Neuronal stem cell (in vitro differentiated cells): ENCODE measurements at regions not wholly inside any gene's neighbourhood (a gene's known extent, or its start where the extent isn't known, plus 50 kb on each side); places are given as distances from the start of the nearest gene placed in this dataset.

ENCODE experiments used
- DNase-seq: peaks from one replicate; pipeline ENCODE4 v3.0.0-alpha.2; 2013; ENCODE audit warnings: low spot score
- H2AFZ ChIP-seq: one replicate; pipeline ENCODE4 v1.6.1; 2013; ENCODE audit warnings: mild to moderate bottlenecking, low read length, inconsistent platforms
- H2AK5ac ChIP-seq: 2 replicates; pipeline ENCODE4 v1.6.1; 2013; ENCODE audit warnings: low read depth, mild to moderate bottlenecking, inconsistent platforms, low read length, moderate library complexity, mixed read lengths
- H2BK120ac ChIP-seq: 2 replicates; pipeline ENCODE4 v1.6.1; 2013; ENCODE audit warnings: low read depth, mild to moderate bottlenecking, inconsistent platforms, low read length, moderate library complexity, mixed read lengths
- H2BK12ac ChIP-seq: one replicate; pipeline ENCODE4 v1.6.1; 2013; ENCODE audit warnings: low read length, inconsistent platforms
- H2BK15ac ChIP-seq: 2 replicates; pipeline ENCODE4 v1.6.1; 2013; ENCODE audit warnings: mild to moderate bottlenecking, low read length, inconsistent platforms, mixed read lengths
- H2BK5ac ChIP-seq: one replicate; pipeline ENCODE4 v1.6.1; 2013; ENCODE audit warnings: inconsistent platforms, mild to moderate bottlenecking, low read length, moderate library complexity
- H3K14ac ChIP-seq: one replicate; pipeline ENCODE4 v1.6.1; 2013; ENCODE audit warnings: low read length, inconsistent platforms
- H3K18ac ChIP-seq: 2 replicates; pipeline ENCODE4 v1.6.1; 2013; ENCODE audit warnings: low read length, inconsistent platforms
- H3K23ac ChIP-seq: 2 replicates; pipeline ENCODE4 v1.6.1; 2013; ENCODE audit warnings: low read depth, mild to moderate bottlenecking, mixed read lengths, low read length, inconsistent platforms; ENCODE audit not compliant: poor library complexity
- H3K27ac ChIP-seq: replicated peaks from 3 replicates; pipeline ENCODE4 v1.5.1; 2013; ENCODE audit warnings: low read length, inconsistent platforms
- H3K27me3 ChIP-seq, 3 experiments: 2 replicates each; pipeline ENCODE4 v1.6.1; 2013; ENCODE audit warnings: low read length in 3 of 3, mild to moderate bottlenecking in 2 of 3, inconsistent platforms in 1 of 3, low read depth in 1 of 3, mixed read lengths in 1 of 3, moderate library complexity in 1 of 3; ENCODE audit not compliant: control insufficient read depth in 3 of 3, insufficient read depth in 3 of 3
- H3K36me3 ChIP-seq, 2 donors: replicated peaks in 1 of 2; 2 replicates each; pipeline ENCODE4 v1.6.1; 2013; ENCODE audit warnings: low read length in 2 of 2; ENCODE audit not compliant: control insufficient read depth in 2 of 2, insufficient read depth in 2 of 2
- H3K4ac ChIP-seq: 2 replicates; pipeline ENCODE4 v1.6.1; 2013; ENCODE audit warnings: inconsistent platforms, mild to moderate bottlenecking, low read length, moderate library complexity
- H3K4me1 ChIP-seq, 2 donors: 1 replicate in 1 of 2; 2 replicates in 1 of 2; pipeline ENCODE4 v1.6.1; 2013; ENCODE audit warnings: low read length in 2 of 2, low read depth in 1 of 2; ENCODE audit not compliant: control insufficient read depth in 2 of 2, insufficient read depth in 1 of 2
- H3K4me2 ChIP-seq: one replicate; pipeline ENCODE4 v1.6.1; 2013; ENCODE audit warnings: mild to moderate bottlenecking, low read length, inconsistent platforms; ENCODE audit not compliant: insufficient read depth, poor library complexity, severe bottlenecking
- H3K4me3 ChIP-seq, 2 donors: 2 replicates each; pipeline ENCODE4 v1.5.1; 2013; ENCODE audit warnings: low read length in 2 of 2, mild to moderate bottlenecking in 2 of 2, inconsistent platforms in 1 of 2, moderate library complexity in 1 of 2
- H3K79me1 ChIP-seq: one replicate; pipeline ENCODE4 v1.6.1; 2013; ENCODE audit warnings: low read depth, mild to moderate bottlenecking, inconsistent platforms, low read length, moderate library complexity
- H3K9ac ChIP-seq: one replicate; pipeline ENCODE4 v1.6.1; 2013; ENCODE audit warnings: mild to moderate bottlenecking, low read depth, low read length, inconsistent platforms; ENCODE audit not compliant: poor library complexity
- H3K9me3 ChIP-seq, 2 donors: replicated peaks in 1 of 2; 2 replicates each; pipeline versions ENCODE3 to v1.6.1; 2013; ENCODE audit warnings: low read length in 2 of 2, mild to moderate bottlenecking in 2 of 2, inconsistent platforms in 1 of 2, low read depth in 1 of 2, mixed read lengths in 1 of 2, moderate library complexity in 1 of 2; ENCODE audit not compliant: control insufficient read depth in 2 of 2, insufficient read depth in 1 of 2
- H4K8ac ChIP-seq: one replicate; pipeline ENCODE4 v1.6.1; 2013; ENCODE audit warnings: low read depth, mild to moderate bottlenecking, inconsistent platforms, low read length, moderate library complexity
- H4K91ac ChIP-seq: one replicate; pipeline ENCODE4 v1.6.1; 2013; ENCODE audit warnings: low read length, low read depth, mild to moderate bottlenecking, inconsistent platforms; ENCODE audit not compliant: poor library complexity
- WGBS, 2 donors: extraction: QIAGEN DNeasy Blood & Tissue Kit; methylation state at CpG; one replicate each; pipeline ENCODE4 v1.1.7; 2013; ENCODE audit warnings: missing lambda C conversion rate in 2 of 2, mixed read lengths in 1 of 2; ENCODE audit not compliant: insufficient read length in 2 of 2, insufficient replicate concordance in 1 of 2; ENCODE audit errors: extremely low coverage in 2 of 2; 5-methylcytosine and 5-hydroxymethylcytosine counted together

GRCh38 chr5:115402092-115402491 is 105.6 kb upstream of the CCDC112 start:
- H4K8ac ChIP-seq: no peak overlapping the region
- no peak overlapping the region for H2BK15ac ChIP-seq
- no CpG with 5 or more reads among the region's 4 CpGs for WGBS, 2 donors

GRCh38 chr5:115398719-115399118 is 102.3 kb upstream of the CCDC112 start:
- no peak overlapping the region for H3K4ac ChIP-seq
- no peak for DNase-seq
- WGBS, 2 donors: no CpG with 5 or more reads among the region's 1 CpG
- H3K4me2 ChIP-seq: no peak overlapping the region
- H3K18ac ChIP-seq: no peak overlapping the region
- H4K8ac ChIP-seq: no peak overlapping the region
- no peak overlapping the region for H2AFZ ChIP-seq
- H2BK120ac ChIP-seq: no peak overlapping the region
- H3K36me3 ChIP-seq: no peaks in the 10 kb centered on the region
- H3K27ac ChIP-seq: no peak overlapping the region
- H3K79me1 ChIP-seq: no peaks in the 10 kb centered on the region
- no peak overlapping the region for H2BK15ac ChIP-seq
- H4K91ac ChIP-seq: no peak overlapping the region
- no peak overlapping the region for H2BK12ac ChIP-seq
- H3K9me3 ChIP-seq: no peaks in the 10 kb centered on the region
- no peak overlapping the region for H3K9ac ChIP-seq
- H3K4me1 ChIP-seq: no peaks in the 10 kb centered on the region
- H2BK5ac ChIP-seq: no peak overlapping the region
- no peak overlapping the region for H2AK5ac ChIP-seq
- no peak overlapping the region for H3K23ac ChIP-seq
- no peak overlapping the region for H3K14ac ChIP-seq
- H3K4me3 ChIP-seq: no peak overlapping the region
- H3K27me3 ChIP-seq: no peaks in the 10 kb centered on the region

More at GRCh38 chr5:115402092-115402491, 105.6 kb upstream of the CCDC112 start:
- Histone ChIP-seq H3K36me3 (no peaks in the 10 kb centered on the region), H3K9me3 (no peaks in the 10 kb centered on the region), H3K18ac (no peak overlapping the region), H2AK5ac (no peak overlapping the region), H3K4me1 (no peaks in the 10 kb centered on the region), H2BK120ac (no peak overlapping the region), H3K79me1 (no peaks in the 10 kb centered on the region), H4K91ac (no peak overlapping the region), H2BK12ac (no peak overlapping the region), H3K27me3 (no peaks in the 10 kb centered on the region), H3K14ac (no peak overlapping the region), H2BK5ac (no peak overlapping the region), H2AFZ (peak overlapping the region; percentile 15), H3K4ac (no peak overlapping the region), H3K4me2 (no peak overlapping the region), H3K4me3 (no peak overlapping the region), H3K27ac (no peak overlapping the region), H3K9ac (peak overlapping the region; percentile 34), H3K23ac (no peak overlapping the region)
- DNase-seq: no peak

- H4K8ac ChIP-seq: no peak overlapping the region
- no CpG with 5 or more reads among the region's 2 CpGs for WGBS, 2 donors
- H2BK15ac ChIP-seq: no peak overlapping the region
- H3K27ac ChIP-seq: no peak overlapping the region
- no peak overlapping the region for H4K91ac ChIP-seq
- no peak overlapping the region for H3K4ac ChIP-seq
- H3K9ac ChIP-seq: no peak overlapping the region
- peaks cover 0 to 2% of the 10 kb centered on the region in 2 donors for H3K9me3 ChIP-seq
- H3K23ac ChIP-seq: no peak overlapping the region
- no peak for DNase-seq
- H3K4me1 ChIP-seq: no peaks in the 10 kb centered on the region
- H3K4me3 ChIP-seq: no peak overlapping the region
- H2BK12ac ChIP-seq: no peak overlapping the region
- no peak overlapping the region for H2BK120ac ChIP-seq
- no peak overlapping the region for H3K18ac ChIP-seq
- no peaks in the 10 kb centered on the region for H3K79me1 ChIP-seq
- no peak overlapping the region for H2AFZ ChIP-seq
- H2BK5ac ChIP-seq: no peak overlapping the region
- H3K14ac ChIP-seq: no peak overlapping the region
- no peaks in the 10 kb centered on the region for H3K27me3 ChIP-seq
- no peaks in the 10 kb centered on the region for H3K36me3 ChIP-seq
- H3K4me2 ChIP-seq: no peak overlapping the region
- H2AK5ac ChIP-seq: no peak overlapping the region
Measured at GRCh38 chr5:115396688-115397087, 100.2 kb upstream of the CCDC112 start.

GRCh38 chr5:115396081-115396480 is 99.6 kb upstream of the CCDC112 start:
- Histone ChIP-seq H3K14ac (no peak overlapping the region), H4K8ac (no peak overlapping the region), H3K36me3 (no peaks in the 10 kb centered on the region), H2AK5ac (no peak overlapping the region), H3K9ac (no peak overlapping the region), H3K23ac (no peak overlapping the region), H3K18ac (no peak overlapping the region), H3K9me3 (peaks cover 0 to 2% of the 10 kb centered on the region in 2 donors), H3K79me1 (no peaks in the 10 kb centered on the region), H2BK12ac (no peak overlapping the region), H2BK120ac (no peak overlapping the region), H3K4me1 (no peaks in the 10 kb centered on the region), H2BK5ac (no peak overlapping the region), H3K27me3 (no peaks in the 10 kb centered on the region), H2AFZ (no peak overlapping the region), H3K4ac (no peak overlapping the region), H2BK15ac (no peak overlapping the region), H3K4me3 (no peak overlapping the region), H3K4me2 (no peak overlapping the region), H4K91ac (no peak overlapping the region), H3K27ac (no peak overlapping the region)
- DNase-seq: no peak
- WGBS, 2 donors: no CpG with 5 or more reads among the region's 2 CpGs
